GM18867 (cell line): ENCODE measurements at regions not wholly inside any gene's neighbourhood (a gene's known extent, or its start where the extent isn't known, plus 50 kb on each side); places are given as distances from the start of the nearest gene placed in this dataset.
"Not testable (repeated sequence)": the region's sequence is repeated elsewhere in the genome, so short reads cannot be mapped to it uniquely, and the experiment has no call there.

ENCODE experiments used
- ATAC-seq: cut with Tn5 transposase; IDR thresholded peaks from one replicate; pipeline ENCODE4 v1.9.1; 2021; ENCODE audit warnings: mild to moderate bottlenecking, moderate library complexity; ENCODE audit not compliant: unreplicated experiment

GRCh38 chr4:77220828-77221613 is 64.0 kb downstream of the CCNG2 start:
- no peak for ATAC-seq

GRCh38 chr4:77225022-77225421 is 68.0 kb downstream of the CCNG2 start:
- no peak for ATAC-seq

GRCh38 chr4:77226939-77227705 is 70.1 kb downstream of the CCNG2 start:
- no peak for ATAC-seq

- no peak for ATAC-seq
Measured at GRCh38 chr4:77229433-77229832, 72.4 kb downstream of the CCNG2 start.

GRCh38 chr4:77232653-77233052 is 75.6 kb downstream of the CCNG2 start:
- ATAC-seq = no peak

- ATAC-seq = peak; percentile 67
Measured at GRCh38 chr4:77235289-77235854, 78.4 kb downstream of the CCNG2 start.

GRCh38 chr4:77236806-77237205 is 79.8 kb downstream of the CCNG2 start:
- ATAC-seq = no peak

- peak; percentile 91 for ATAC-seq
Measured at GRCh38 chr4:77240469-77241066, 83.6 kb downstream of the CCNG2 start.

GRCh38 chr4:77248805-77249204 is 91.8 kb downstream of the CCNG2 start:
- ATAC-seq = no peak

- ATAC-seq = no peak
Measured at GRCh38 chr4:77251751-77252150, 94.7 kb downstream of the CCNG2 start.

- no peak for ATAC-seq
Measured at GRCh38 chr4:77263247-77263646, 106.2 kb downstream of the CCNG2 start.

GRCh38 chr4:77263976-77264375 is 107.0 kb downstream of the CCNG2 start:
- ATAC-seq = not testable (repeated sequence)

- ATAC-seq = no peak
Measured at GRCh38 chr4:77264826-77265225, 107.8 kb downstream of the CCNG2 start.

GRCh38 chr4:77268108-77268507 is 111.1 kb downstream of the CCNG2 start:
- no peak for ATAC-seq

GRCh38 chr4:77269505-77269904 is 112.5 kb downstream of the CCNG2 start:
- no peak for ATAC-seq

- ATAC-seq = no peak
Measured at GRCh38 chr4:77273412-77273811, 116.4 kb downstream of the CCNG2 start.

GRCh38 chr4:77279114-77279513 is 122.1 kb downstream of the CCNG2 start:
- not testable (repeated sequence) for ATAC-seq

GRCh38 chr4:77282305-77282704 is 125.3 kb downstream of the CCNG2 start:
- ATAC-seq = no peak

GRCh38 chr4:77284036-77284435 is 127.0 kb downstream of the CCNG2 start:
- no peak for ATAC-seq

- no peak for ATAC-seq
Measured at GRCh38 chr4:77286906-77287305, 129.9 kb downstream of the CCNG2 start.

- no peak for ATAC-seq
Measured at GRCh38 chr4:77293426-77293825, 136.4 kb downstream of the CCNG2 start.
